Left ventricle myocardium inferior (tissue), 1 donor: ENCODE measurements at regions not wholly inside any gene's neighbourhood (a gene's known extent, or its start where the extent isn't known, plus 50 kb on each side); places are given as distances from the start of the nearest gene placed in this dataset.

Source experiments
- DNase-seq: peaks from one replicate; pipeline ENCODE4 v3.0.0-alpha.2; 2020
- H3K27ac ChIP-seq: fragments of 200-600 bp; replicated peaks from 2 replicates; pipeline ENCODE4 v1.8.0; 2021
- H3K27me3 ChIP-seq: fragments of 200-600 bp; 2 replicates; pipeline ENCODE4 v1.8.0; 2021; ENCODE audit warnings: low read depth
- H3K36me3 ChIP-seq: fragments of 200-600 bp; 2 replicates; pipeline ENCODE4 v1.8.0; 2021
- H3K4me1 ChIP-seq: fragments of 200-600 bp; 2 replicates; pipeline ENCODE4 v1.8.0; 2021
- H3K4me3 ChIP-seq: fragments of 200-600 bp; 2 replicates; pipeline ENCODE4 v1.8.0; 2021; ENCODE audit warnings: mild to moderate bottlenecking, moderate library complexity
- H3K9me3 ChIP-seq: fragments of 200-600 bp; replicated peaks from 2 replicates; pipeline ENCODE4 v1.8.0; 2021
- intact Hi-C: fragments of 100-400 bp; cut with micrococcal nuclease; formaldehyde crosslinking; loops from one replicate; pipeline ENCODE4 v1.11.0; 2022
- TF ChIP-seq, protein P1 (sequence below): fragments of 200-600 bp; IDR thresholded peaks from 2 replicates; pipeline ENCODE4 v1.8.0; 2021; ENCODE audit warnings: antibody characterized with exemption, mild to moderate bottlenecking, borderline replicate concordance
- donor health status: DM: no; HTN: yes; CAD: no; lungs with severe emphysema.

DNA sequence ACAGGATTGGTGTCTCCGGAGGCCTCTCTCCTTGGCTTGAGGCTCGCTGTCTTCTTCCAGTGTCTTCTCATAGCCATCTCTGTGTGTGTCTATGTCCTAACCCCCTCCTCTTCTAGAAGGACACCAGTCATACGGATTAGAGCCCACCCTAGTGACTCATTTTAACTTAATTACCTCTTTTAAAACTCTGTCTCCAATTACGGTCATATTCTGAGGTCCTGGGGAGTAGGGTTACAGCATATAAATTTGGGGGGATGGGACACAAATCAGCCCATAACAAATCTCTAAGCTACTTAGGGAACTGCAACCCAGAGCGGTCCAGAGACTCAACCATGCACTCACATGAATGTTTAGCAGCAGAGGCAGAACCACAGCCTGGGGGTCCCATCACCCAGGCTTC lies 56.1 kb upstream of the SASH1 start:
- Histone ChIP-seq H3K36me3 (no peaks in the 10 kb centered on the region), H3K4me1 (peaks cover 23% of the 10 kb centered on the region), H3K27me3 (no peaks in the 10 kb centered on the region), H3K27ac (no peak overlapping the region), H3K4me3 (no peak overlapping the region), H3K9me3 (no peaks in the 10 kb centered on the region)
- no peak for DNase-seq
- TF ChIP-seq, protein P1, sequence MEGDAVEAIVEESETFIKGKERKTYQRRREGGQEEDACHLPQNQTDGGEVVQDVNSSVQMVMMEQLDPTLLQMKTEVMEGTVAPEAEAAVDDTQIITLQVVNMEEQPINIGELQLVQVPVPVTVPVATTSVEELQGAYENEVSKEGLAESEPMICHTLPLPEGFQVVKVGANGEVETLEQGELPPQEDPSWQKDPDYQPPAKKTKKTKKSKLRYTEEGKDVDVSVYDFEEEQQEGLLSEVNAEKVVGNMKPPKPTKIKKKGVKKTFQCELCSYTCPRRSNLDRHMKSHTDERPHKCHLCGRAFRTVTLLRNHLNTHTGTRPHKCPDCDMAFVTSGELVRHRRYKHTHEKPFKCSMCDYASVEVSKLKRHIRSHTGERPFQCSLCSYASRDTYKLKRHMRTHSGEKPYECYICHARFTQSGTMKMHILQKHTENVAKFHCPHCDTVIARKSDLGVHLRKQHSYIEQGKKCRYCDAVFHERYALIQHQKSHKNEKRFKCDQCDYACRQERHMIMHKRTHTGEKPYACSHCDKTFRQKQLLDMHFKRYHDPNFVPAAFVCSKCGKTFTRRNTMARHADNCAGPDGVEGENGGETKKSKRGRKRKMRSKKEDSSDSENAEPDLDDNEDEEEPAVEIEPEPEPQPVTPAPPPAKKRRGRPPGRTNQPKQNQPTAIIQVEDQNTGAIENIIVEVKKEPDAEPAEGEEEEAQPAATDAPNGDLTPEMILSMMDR, result no peak
- intact Hi-C loops, result no loop called here

DNA sequence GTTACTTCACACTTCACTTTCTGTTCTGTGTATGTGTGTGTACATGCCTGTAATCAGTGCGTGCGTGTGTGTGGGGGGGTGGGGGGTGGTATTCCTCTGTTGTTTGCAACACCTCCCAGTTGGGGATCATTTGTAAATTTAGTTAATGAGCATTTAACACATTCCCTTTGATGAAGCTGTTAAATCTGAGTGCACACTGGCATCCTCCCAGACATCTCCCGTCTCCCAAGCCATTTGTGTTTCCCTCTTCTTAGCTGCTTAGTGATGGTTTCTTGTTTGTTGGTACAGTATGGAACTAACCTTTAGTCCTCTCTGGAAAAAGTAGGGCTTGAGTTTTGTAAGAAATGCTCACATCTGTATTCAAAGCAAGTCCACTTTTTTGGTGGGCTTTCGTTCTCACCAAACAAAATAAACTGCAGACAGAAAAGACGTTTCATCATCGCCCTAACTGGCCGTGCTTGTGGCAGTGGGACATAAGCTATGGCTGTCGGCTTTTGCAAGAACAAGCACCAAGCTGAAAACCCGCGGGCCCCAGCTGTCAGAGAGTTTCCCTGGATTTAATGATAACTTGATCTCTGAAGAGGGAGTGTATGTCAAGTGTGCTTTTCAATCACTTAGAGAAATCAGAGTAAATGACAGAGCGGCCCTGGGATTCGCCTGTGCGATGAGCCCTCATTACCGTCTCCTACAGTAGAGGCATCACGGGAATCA lies 54.9 kb upstream of the SASH1 start:
- TF ChIP-seq, protein P1, result no peak
- Histone ChIP-seq H3K27ac (peak overlapping the region; percentile 64), H3K4me3 (no peak overlapping the region), H3K9me3 (no peaks in the 10 kb centered on the region), H3K4me1 (peaks cover 35% of the 10 kb centered on the region), H3K27me3 (no peaks in the 10 kb centered on the region), H3K36me3 (no peaks in the 10 kb centered on the region)
- intact Hi-C loops, result no loop called here
- DNase-seq, result no peak

DNA sequence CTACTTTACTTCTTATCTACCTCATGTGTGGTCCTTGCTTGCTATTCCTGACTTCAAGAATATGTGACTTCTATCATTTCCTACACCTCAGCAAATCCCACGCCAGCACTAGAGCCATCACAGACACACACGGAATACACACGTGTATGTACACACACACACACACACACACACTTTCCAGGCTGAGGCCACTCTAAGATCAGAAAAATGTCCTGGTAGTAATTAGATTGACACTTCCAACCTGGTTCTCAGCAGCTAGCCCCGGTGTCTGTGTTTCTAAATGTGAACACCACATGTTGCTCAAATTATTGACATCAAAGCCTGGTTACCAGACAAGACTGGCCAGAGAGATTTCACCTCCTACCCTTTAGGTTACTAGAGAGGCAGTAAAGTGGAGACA lies 54.1 kb upstream of the SASH1 start:
- H3K9me3 ChIP-seq, result no peaks in the 10 kb centered on the region
- no peaks in the 10 kb centered on the region for H3K27me3 ChIP-seq
- peaks cover 42% of the 10 kb centered on the region for H3K4me1 ChIP-seq
- no peak for DNase-seq
- TF ChIP-seq, protein P1, result no peak
- intact Hi-C loops, result no loop called here
- peak overlapping the region; percentile 39 for H3K4me3 ChIP-seq
- H3K36me3 ChIP-seq, result no peaks in the 10 kb centered on the region
- H3K27ac ChIP-seq, result peak overlapping the region; percentile 64

DNA sequence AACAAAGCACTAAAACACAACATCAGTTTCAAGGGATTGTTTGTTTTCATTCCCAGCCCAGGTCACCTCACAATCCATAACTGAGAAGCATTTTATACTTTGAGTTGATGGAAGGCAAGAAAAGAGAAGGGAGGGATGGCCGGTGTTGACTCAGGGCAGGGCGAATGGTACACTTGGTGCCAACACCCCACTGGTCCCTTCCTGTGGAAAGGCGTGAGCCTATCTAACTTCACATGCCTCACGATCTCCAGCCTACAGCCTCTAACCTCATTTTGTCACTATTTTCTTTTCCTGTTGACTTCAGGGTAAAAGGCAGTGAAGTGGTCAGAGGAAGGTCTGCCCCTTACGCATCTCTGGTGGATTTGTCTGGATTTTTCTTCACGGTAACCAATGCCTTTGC lies 53.5 kb upstream of the SASH1 start:
- peak overlapping the region; percentile 64 for H3K27ac ChIP-seq
- H3K4me1 ChIP-seq, result peaks cover 46% of the 10 kb centered on the region
- no peak for DNase-seq
- H3K36me3 ChIP-seq, result no peaks in the 10 kb centered on the region
- TF ChIP-seq, protein P1, result no peak
- peak overlapping the region; percentile 39 for H3K4me3 ChIP-seq
- no peaks in the 10 kb centered on the region for H3K9me3 ChIP-seq
- intact Hi-C loops, result no loop called here
- no peaks in the 10 kb centered on the region for H3K27me3 ChIP-seq

DNA sequence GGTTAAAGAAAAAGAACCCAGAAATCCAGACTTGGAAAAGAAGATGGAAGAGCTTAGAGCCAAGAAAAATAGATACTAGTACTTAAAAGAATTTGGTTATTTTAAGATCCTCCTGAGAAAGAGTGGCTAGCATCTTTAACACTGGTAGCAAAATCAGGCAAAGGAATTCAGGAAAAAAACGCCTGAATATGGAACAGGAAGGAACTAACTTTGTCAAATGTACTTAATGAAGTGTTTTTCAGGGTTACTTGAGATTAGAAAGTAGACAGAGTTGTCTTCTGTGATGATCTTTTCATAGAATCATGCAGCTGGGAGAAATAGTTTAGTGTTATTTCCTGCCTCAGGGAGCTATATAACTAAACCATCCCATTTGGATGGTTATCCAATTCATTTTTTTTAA lies 50.8 kb upstream of the SASH1 start:
- Histone ChIP-seq H3K9me3 (no peaks in the 10 kb centered on the region), H3K4me1 (peaks cover 51% of the 10 kb centered on the region), H3K4me3 (no peak overlapping the region), H3K36me3 (no peaks in the 10 kb centered on the region), H3K27me3 (no peaks in the 10 kb centered on the region), H3K27ac (peak overlapping the region; percentile 64)
- intact Hi-C loops, result no loop called here
- DNase-seq, result no peak
- TF ChIP-seq, protein P1, result no peak
